ENCODE measurements at regions not wholly inside any gene's neighbourhood (a gene's known extent, or its start where the extent isn't known, plus 50 kb on each side); places are given as distances from the start of the nearest gene placed in this dataset.

GRCh38 chr5:71864730-71865601, 145.9 kb downstream of the CARTPT start:
- TF ChIP-seq CTCF (IDR thresholded peaks at IDR 0.05; ENCODE audit: low read length) (no peak), EZH2 (IDR thresholded peaks at IDR 0.05; ENCODE audit: borderline replicate concordance, low read length) (no peak)
- H2AFZ ChIP-seq (ENCODE audit: low read length) = no peak overlapping the region
- H3K27me3 ChIP-seq (ENCODE audit: insufficient read depth, low read length) = no peaks in the 10 kb centered on the region
- H3K4me3 ChIP-seq (ENCODE audit: low read depth, low read length, poor library complexity, severe bottlenecking) = no peak overlapping the region
- H3K9me3 ChIP-seq (ENCODE audit: low read length) = no peaks in the 10 kb centered on the region
- no peaks in the 10 kb centered on the region for H3K79me2 ChIP-seq (ENCODE audit: insufficient read depth, low read length)
- no peaks in the 10 kb centered on the region for H3K9me2 ChIP-seq (ENCODE audit: low read depth, low read length)
- no peak overlapping the region for H3K9ac ChIP-seq (ENCODE audit: low read length)
- H3K36me3 ChIP-seq (ENCODE audit: insufficient read depth, low read length) = no peaks in the 10 kb centered on the region
- no peaks in the 10 kb centered on the region for H3K4me1 ChIP-seq (ENCODE audit: insufficient read depth, low read length, severe bottlenecking)
- no peak overlapping the region for H3K27ac ChIP-seq (ENCODE audit: low read depth, low read length, poor library complexity, severe bottlenecking)
- H3K4me2 ChIP-seq (ENCODE audit: low read length) = no peak overlapping the region
- no peaks in the 10 kb centered on the region for H3F3A ChIP-seq (ENCODE audit: insufficient read depth, low read length)
- no peaks in the 10 kb centered on the region for H4K20me1 ChIP-seq (ENCODE audit: insufficient read depth, low read length)

GRCh38 chr5:71865665-71866320, 146.7 kb downstream of the CARTPT start:
- Histone ChIP-seq H3F3A (ENCODE audit: insufficient read depth, low read length) (no peaks in the 10 kb centered on the region), H4K20me1 (ENCODE audit: insufficient read depth, low read length) (no peaks in the 10 kb centered on the region), H3K9me2 (ENCODE audit: low read depth, low read length) (no peaks in the 10 kb centered on the region), H3K27me3 (ENCODE audit: insufficient read depth, low read length) (no peaks in the 10 kb centered on the region), H3K4me3 (ENCODE audit: low read depth, low read length, poor library complexity, severe bottlenecking) (no peak overlapping the region), H3K9me3 (ENCODE audit: low read length) (no peaks in the 10 kb centered on the region), H3K79me2 (ENCODE audit: insufficient read depth, low read length) (no peaks in the 10 kb centered on the region), H3K36me3 (ENCODE audit: insufficient read depth, low read length) (no peaks in the 10 kb centered on the region), H3K4me2 (ENCODE audit: low read length) (no peak overlapping the region), H3K9ac (ENCODE audit: low read length) (no peak overlapping the region), H3K27ac (ENCODE audit: low read depth, low read length, poor library complexity, severe bottlenecking) (no peak overlapping the region), H2AFZ (ENCODE audit: low read length) (no peak overlapping the region), H3K4me1 (ENCODE audit: insufficient read depth, low read length, severe bottlenecking) (no peaks in the 10 kb centered on the region)
- no peak for TF ChIP-seq CTCF (IDR thresholded peaks at IDR 0.05; ENCODE audit: low read length)
- no peak for TF ChIP-seq EZH2 (IDR thresholded peaks at IDR 0.05; ENCODE audit: borderline replicate concordance, low read length)

DNA sequence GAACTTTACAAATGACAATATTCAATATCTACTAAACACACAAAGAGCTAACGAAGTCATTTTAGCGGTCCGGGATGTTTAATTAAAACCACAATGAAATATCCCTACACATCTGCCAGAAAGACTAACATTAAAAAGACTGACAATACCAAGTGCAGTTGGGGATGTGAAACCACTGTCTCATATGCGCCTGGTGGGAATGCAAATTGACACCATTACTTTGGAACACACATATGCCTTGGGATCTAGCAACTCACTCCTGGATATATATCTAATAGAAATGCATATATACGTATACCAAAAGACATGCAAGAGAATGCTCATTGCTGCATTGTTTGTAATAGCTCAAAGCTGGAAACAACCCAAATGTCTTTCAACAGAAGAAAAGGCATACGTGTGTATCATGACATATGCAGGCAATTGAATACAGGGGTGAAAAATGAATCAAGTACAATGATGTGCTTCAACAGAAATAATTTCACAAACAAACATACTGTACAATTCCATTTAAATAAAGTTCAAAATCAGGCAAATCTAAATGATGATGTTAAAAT, 153.3 kb downstream of the CARTPT start:
- Histone ChIP-seq H3K36me3 (ENCODE audit: insufficient read depth, low read length) (no peaks in the 10 kb centered on the region), H3F3A (ENCODE audit: insufficient read depth, low read length) (no peaks in the 10 kb centered on the region)

More for the DNA sequence above, 153.3 kb downstream of the CARTPT start:
- Histone ChIP-seq H3K4me1 (ENCODE audit: insufficient read depth, low read length, severe bottlenecking) (no peaks in the 10 kb centered on the region), H4K20me1 (ENCODE audit: insufficient read depth, low read length) (no peaks in the 10 kb centered on the region), H2AFZ (ENCODE audit: low read length) (no peak overlapping the region), H3K9ac (ENCODE audit: low read length) (no peak overlapping the region), H3K4me2 (ENCODE audit: low read length) (no peak overlapping the region), H3K9me2 (ENCODE audit: low read depth, low read length) (no peaks in the 10 kb centered on the region), H3K9me3 (ENCODE audit: low read length) (no peaks in the 10 kb centered on the region), H3K27ac (ENCODE audit: low read depth, low read length, poor library complexity, severe bottlenecking) (no peak overlapping the region), H3K79me2 (ENCODE audit: insufficient read depth, low read length) (no peaks in the 10 kb centered on the region), H3K27me3 (ENCODE audit: insufficient read depth, low read length) (no peaks in the 10 kb centered on the region), H3K4me3 (ENCODE audit: low read depth, low read length, poor library complexity, severe bottlenecking) (no peak overlapping the region)
- TF ChIP-seq EZH2 (IDR thresholded peaks at IDR 0.05; ENCODE audit: borderline replicate concordance, low read length) (no peak), CTCF (IDR thresholded peaks at IDR 0.05; ENCODE audit: low read length) (no peak)

All from OCI-LY1 (cell line).